Pulmonary artery endothelial cell (primary cell): ENCODE measurements at regions not wholly inside any gene's neighbourhood (a gene's known extent, or its start where the extent isn't known, plus 50 kb on each side); places are given as distances from the start of the nearest gene placed in this dataset.

Source experiments
- DNase-seq: peaks from one replicate; pipeline ENCODE4 v3.0.0-alpha.2; 2011; ENCODE audit warnings: low read depth, low spot score

GRCh38 chr3:43783987-43784639, 93.4 kb downstream of the ABHD5 start:
- no peak for DNase-seq

GRCh38 chr3:43784640-43785011, 93.9 kb downstream of the ABHD5 start:
- no peak for DNase-seq

GRCh38 chr3:43785551-43785950, 94.8 kb downstream of the ABHD5 start:
- DNase-seq = no peak

- no peak for DNase-seq
Measured at GRCh38 chr3:43786102-43786501, 95.4 kb downstream of the ABHD5 start.

- no peak for DNase-seq
Measured at GRCh38 chr3:43786526-43787305, 96.0 kb downstream of the ABHD5 start.

GRCh38 chr3:43787330-43787729, 96.6 kb downstream of the ABHD5 start:
- DNase-seq = no peak

- no peak for DNase-seq
Measured at GRCh38 chr3:43789028-43789427, 98.3 kb downstream of the ABHD5 start.

GRCh38 chr3:43790060-43790459, 99.3 kb downstream of the ABHD5 start:
- DNase-seq = no peak

- no peak for DNase-seq
Measured at GRCh38 chr3:43790476-43790875, 99.7 kb downstream of the ABHD5 start.

- no peak for DNase-seq
Measured at GRCh38 chr3:43791246-43791645, 100.5 kb downstream of the ABHD5 start.

- DNase-seq = no peak
Measured at GRCh38 chr3:43792904-43793303, 102.2 kb downstream of the ABHD5 start.

GRCh38 chr3:43793648-43794372, 103.1 kb downstream of the ABHD5 start:
- DNase-seq = no peak

GRCh38 chr3:43794776-43795175, 104.0 kb downstream of the ABHD5 start:
- DNase-seq = no peak

- DNase-seq = no peak
Measured at GRCh38 chr3:43795491-43795890, 104.8 kb downstream of the ABHD5 start.

GRCh38 chr3:43796041-43796596, 105.4 kb downstream of the ABHD5 start:
- no peak for DNase-seq

GRCh38 chr3:43797794-43798193, 107.1 kb downstream of the ABHD5 start:
- no peak for DNase-seq

GRCh38 chr3:43810797-43811196, 120.1 kb downstream of the ABHD5 start:
- DNase-seq = no peak

GRCh38 chr3:43814461-43814860, 123.7 kb downstream of the ABHD5 start:
- DNase-seq = no peak

GRCh38 chr3:43816372-43816771, 125.6 kb downstream of the ABHD5 start:
- no peak for DNase-seq

- DNase-seq = no peak
Measured at GRCh38 chr3:43817064-43817463, 126.3 kb downstream of the ABHD5 start.

- no peak for DNase-seq
Measured at GRCh38 chr3:43817825-43818224, 127.1 kb downstream of the ABHD5 start.

- DNase-seq = no peak
Measured at GRCh38 chr3:43818229-43818628, 127.5 kb downstream of the ABHD5 start.
